ENCODE measurements at regions not wholly inside any gene's neighbourhood (a gene's known extent, or its start where the extent isn't known, plus 50 kb on each side); places are given as distances from the start of the nearest gene placed in this dataset.

DNA sequence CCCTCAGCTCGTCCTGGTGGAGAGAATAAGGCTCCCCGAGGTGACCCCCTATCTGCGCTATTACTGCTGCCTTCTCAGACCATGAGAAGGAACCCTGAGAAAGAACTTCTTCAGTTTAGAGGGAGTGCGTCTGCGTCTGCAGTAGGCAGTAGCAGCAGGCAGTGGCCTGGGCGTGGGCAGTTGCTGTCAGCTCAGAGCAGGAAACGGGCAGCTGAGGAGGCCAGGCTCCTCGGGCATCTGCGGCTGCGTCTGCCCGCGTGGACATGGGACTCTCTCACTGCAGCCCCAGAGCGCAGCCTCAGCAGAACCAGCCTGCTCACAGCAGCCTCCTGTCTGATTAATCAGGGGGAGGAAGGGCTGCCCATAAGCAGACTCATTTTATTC, 49.8 kb upstream of the FCN1 start:
- DNase-seq (ENCODE audit: low read depth in 2 of 3, low spot score in 2 of 3), result no peak

GRCh38 chr9:134968011-134968822, 50.5 kb upstream of the FCN1 start:
- no peak for DNase-seq (ENCODE audit: low read depth in 2 of 3, low spot score in 2 of 3)

DNA sequence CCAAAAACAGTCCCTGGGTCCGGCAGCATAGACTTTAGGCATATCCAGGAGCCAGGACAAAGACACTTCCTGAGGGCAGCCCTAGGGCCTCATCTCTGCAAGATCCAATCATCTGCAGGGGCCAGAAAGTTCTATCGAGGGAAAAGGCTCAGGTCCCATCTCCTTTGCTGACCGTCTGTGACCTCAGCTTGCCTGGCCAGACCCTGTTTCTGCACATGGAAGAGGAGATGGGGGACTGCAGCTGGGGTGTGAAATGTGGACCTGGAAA, 51.0 kb upstream of the FCN1 start:
- no peak for DNase-seq (ENCODE audit: low read depth in 2 of 3, low spot score in 2 of 3)

DNA sequence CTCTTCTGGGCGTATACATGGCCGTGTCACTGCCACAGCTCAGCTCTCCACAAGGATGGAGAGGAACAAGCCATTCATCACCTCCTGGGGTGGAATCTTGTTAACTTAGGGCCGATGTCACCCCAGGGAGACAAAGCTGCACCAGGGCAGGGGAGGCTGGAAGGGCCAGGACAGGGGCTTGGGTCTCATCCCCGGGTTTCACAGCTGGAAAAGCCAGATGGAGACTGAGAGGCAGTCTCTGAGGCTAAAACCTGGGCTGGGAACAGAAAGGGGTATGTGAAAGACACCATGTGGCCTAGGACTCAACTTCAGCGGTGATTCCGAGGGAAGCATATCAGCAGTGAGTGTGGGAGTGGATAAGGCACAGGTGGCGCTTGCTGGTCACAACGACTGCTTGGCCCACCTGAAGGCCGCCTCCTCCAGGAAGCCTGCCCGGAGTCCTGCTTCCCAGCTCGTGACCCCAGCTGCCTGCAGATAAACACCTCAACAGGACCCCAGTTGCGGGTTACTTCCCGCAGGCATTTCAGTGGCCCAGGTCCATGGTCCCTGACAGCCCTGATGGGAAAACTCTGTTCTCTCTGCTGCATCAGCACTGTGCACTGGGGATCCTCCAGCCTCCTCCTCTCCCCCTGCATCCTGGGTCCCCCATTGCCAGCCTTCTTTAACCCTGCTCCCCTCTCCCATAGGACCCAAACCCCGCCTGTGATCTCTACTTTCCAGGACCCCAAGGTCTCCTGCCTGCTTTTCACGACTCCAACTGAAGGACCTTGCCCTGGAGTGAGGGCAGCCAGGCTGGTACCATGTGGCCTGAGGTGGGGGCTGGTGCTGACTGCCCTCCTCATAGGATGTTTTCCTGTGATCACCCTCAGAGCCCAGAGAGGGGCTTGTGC, 51.7 kb upstream of the FCN1 start:
- no peak for DNase-seq (ENCODE audit: low read depth in 2 of 3, low spot score in 2 of 3)

- DNase-seq (ENCODE audit: low read depth in 2 of 3, low spot score in 2 of 3), result no peak
Measured at GRCh38 chr9:134970198-134970597, 52.5 kb upstream of the FCN1 start.

DNA sequence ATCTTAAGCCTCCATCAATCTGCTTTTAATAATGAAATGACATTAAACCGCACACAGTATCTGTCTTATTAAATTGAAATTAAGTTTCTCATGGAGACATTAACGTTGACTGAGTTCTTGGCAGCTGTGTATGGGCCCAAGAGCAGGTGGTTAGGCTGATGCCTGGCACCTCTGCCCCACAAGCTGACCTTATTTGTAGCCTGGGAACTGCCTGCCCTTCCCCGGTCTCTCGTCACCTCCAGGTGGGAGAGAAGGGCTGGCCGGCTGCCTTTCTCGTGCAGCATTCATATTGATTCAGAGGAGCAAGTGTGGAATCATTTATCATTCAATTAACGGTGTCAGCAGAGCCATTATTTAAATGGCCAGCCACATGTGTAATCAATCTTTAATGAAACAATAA, 53.0 kb upstream of the FCN1 start:
- DNase-seq (ENCODE audit: low read depth in 2 of 3, low spot score in 2 of 3), result no peak

DNA sequence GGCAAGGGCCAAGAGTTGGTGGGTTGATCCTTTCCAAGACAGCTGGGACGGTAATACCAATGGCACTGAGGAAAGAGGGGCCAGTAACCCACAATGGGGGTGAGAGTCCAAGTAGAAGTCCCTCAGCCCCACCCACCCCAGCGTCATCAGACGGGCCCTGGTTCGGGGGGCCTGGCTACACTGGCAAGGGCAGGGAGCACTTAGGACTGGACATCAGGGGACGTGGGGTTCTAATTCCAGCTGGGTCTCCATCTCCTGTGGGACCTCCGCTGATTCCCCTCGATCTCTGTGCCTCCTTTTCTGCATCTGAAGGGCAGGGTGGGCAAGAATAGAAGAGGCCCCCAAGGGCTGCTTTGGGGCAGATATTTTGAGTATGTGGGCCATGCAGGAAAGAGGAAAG, 53.5 kb upstream of the FCN1 start:
- no peak for DNase-seq (ENCODE audit: low read depth in 2 of 3, low spot score in 2 of 3)

GRCh38 chr9:134971696-134972095, 54.0 kb upstream of the FCN1 start:
- no peak for DNase-seq (ENCODE audit: low read depth in 2 of 3, low spot score in 2 of 3)

DNA sequence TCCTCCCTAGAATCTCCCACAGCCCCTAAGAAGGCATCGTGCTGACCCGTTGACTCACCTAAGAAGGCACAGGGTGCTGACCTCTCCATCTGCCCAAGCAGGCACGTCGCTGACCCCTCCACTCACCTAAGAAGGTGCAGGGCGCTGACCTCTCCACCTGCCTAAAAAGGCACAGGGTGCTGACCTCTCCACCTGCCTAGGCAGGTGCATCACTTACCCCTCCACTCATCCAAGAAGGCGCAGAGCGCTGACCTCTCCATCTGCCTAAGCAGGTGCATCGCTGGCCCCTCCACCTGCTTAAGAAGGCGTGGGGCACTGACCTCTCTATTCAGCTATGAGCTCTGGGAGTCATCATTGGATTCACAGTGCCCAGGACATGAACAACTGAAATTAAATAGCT, 54.4 kb upstream of the FCN1 start:
- DNase-seq (ENCODE audit: low read depth in 2 of 3, low spot score in 2 of 3), result no peak

GRCh38 chr9:134975253-134975652, 57.5 kb upstream of the FCN1 start:
- no peak for DNase-seq (ENCODE audit: low read depth in 2 of 3, low spot score in 2 of 3)

DNA sequence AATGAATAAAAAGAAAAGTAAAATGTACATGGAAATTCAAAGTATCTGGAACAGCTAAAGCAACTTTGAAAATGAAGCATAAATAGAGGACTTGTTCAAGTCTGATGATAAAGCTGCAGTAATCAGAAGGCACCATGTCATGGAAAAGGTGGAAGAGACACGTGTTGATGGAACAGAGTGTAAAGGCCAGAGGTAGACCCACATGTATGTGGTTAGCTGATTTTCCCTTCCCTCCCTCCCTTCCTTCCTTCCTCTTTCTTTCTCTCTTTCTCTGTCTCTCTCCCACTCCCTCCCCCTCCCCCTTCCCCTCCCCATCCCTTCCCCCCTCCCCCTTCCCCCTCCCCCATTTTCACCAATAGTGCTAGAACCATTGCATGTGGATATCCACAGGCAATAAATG, 58.7 kb upstream of the FCN1 start:
- no peak for DNase-seq (ENCODE audit: low read depth in 2 of 3, low spot score in 2 of 3)

- DNase-seq (ENCODE audit: low read depth in 2 of 3, low spot score in 2 of 3), result no peak
Measured at GRCh38 chr9:134978272-134978671, 60.6 kb upstream of the FCN1 start.

- no peak for DNase-seq (ENCODE audit: low read depth in 2 of 3, low spot score in 2 of 3)
Measured at GRCh38 chr9:134980516-134980915, 62.8 kb upstream of the FCN1 start.

DNA sequence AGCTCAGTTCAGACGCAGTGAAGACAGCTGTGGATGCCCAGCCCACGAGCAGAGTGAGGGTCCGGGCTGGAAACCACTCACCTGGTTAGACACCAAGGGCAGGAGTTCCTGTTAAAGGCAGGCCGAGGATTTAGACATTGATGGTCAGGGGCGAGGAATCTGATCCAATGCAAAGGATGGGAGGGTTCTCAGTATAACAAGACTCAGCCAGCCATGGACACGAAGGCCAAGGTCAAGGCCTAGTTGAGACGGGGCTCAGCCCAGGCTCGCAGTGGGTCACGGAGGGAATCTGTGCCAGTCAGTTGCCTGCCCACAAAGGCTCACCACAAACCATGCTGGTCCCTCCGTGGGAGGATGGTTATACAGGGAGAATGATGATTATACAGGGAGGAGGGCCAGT, 63.3 kb upstream of the FCN1 start:
- no peak for DNase-seq (ENCODE audit: low read depth in 2 of 3, low spot score in 2 of 3)

DNA sequence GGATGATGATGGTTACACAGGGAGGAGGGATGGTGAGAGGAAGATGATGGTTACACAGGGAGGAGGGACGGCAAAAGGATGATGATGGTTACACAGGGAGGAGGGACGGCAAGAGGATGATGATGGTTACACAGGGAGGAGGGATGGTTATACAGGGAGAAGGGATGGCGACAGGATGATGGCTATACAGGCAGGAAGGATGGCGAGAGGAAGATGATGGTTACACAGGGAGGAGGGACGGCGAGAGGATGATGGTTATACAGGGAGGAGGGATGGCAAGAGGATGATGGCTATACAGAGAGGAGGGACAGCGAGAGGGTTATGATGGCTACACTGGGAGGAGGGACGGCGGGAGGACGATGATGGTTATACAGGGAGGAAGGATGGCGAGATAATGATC, 64.1 kb upstream of the FCN1 start:
- no peak for DNase-seq (ENCODE audit: low read depth in 2 of 3, low spot score in 2 of 3)

- DNase-seq (ENCODE audit: low read depth in 2 of 3, low spot score in 2 of 3), result no peak
Measured at GRCh38 chr9:134982311-134982710, 64.6 kb upstream of the FCN1 start.

DNA sequence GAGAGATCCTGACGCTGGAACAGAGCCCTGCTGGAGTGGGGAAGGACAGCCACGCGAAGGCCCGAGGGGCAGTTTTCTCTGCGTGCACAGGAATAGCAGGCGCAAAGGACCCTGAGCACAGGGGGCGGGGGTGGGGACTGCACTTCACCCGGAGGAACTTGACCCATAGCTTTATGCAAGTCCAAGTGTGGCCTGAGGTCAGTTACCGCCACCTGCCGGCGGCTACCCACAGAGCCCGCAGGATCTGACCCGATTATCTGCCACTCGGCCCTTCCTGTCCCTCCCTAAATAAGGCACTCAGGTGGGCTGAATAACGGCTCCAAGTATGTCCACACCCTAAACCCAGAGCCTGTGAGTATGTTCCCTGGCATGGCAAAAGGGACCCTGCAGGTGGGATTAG, 65.4 kb upstream of the FCN1 start:
- DNase-seq (ENCODE audit: low read depth in 2 of 3, low spot score in 2 of 3), result no peak

GRCh38 chr9:134983506-134984371, 66.0 kb upstream of the FCN1 start:
- no peak for DNase-seq (ENCODE audit: low read depth in 2 of 3, low spot score in 2 of 3)

- no peak for DNase-seq (ENCODE audit: low read depth in 2 of 3, low spot score in 2 of 3)
Measured at GRCh38 chr9:134984372-134985265, 66.9 kb upstream of the FCN1 start.

- DNase-seq (ENCODE audit: low read depth in 2 of 3, low spot score in 2 of 3), result no peak
Measured at GRCh38 chr9:134985451-134985850, 67.7 kb upstream of the FCN1 start.
